ENCODE measurements at regions not wholly inside any gene's neighbourhood (a gene's known extent, or its start where the extent isn't known, plus 50 kb on each side); places are given as distances from the start of the nearest gene placed in this dataset.

GRCh38 chr9:95605816-95606488, 89.2 kb upstream of the PTCH1 start:
- WGBS (ENCODE audit: insufficient coverage), result 85% methylated on average over 5 of the region's 10 CpGs
- Mint-ChIP-seq H3K36me3 (no peaks in the 10 kb centered on the region), H3K27ac (no peak overlapping the region), H3K9me3 (peaks cover 0 to 15% (median 4%) of the 10 kb centered on the region in 7 donors), H3K4me3 (no peak overlapping the region), H3K4me1 (no peaks in the 10 kb centered on the region), H3K27me3 (ENCODE audit: low read depth in 3 of 3) (peaks cover 1 to 5% (median 3%) of the 10 kb centered on the region in 3 donors)
- Histone ChIP-seq H3K9ac (ENCODE audit: insufficient read depth, low read length, poor library complexity, severe bottlenecking) (no peak overlapping the region), H3K36me3 (replicated peaks in 1 of 2; ENCODE audit: control insufficient read depth in 1 of 2, insufficient read depth in 2 of 2, low read length in 2 of 2) (no peaks in the 10 kb centered on the region), H3K27ac (ENCODE audit: low read depth in 1 of 2, low read length in 2 of 2) (no peak overlapping the region), H3K4me3 (replicated peaks in 1 of 3; ENCODE audit: low read depth in 2 of 3, low read length in 3 of 3) (no peak overlapping the region), H3K27me3 (ENCODE audit: control insufficient read depth in 2 of 2, insufficient read depth in 2 of 2, low read length in 2 of 2) (no peaks in the 10 kb centered on the region), H3K9me3 (replicated peaks in 1 of 2; ENCODE audit: control insufficient read depth in 1 of 2, insufficient read depth in 1 of 2, low read length in 2 of 2) (no peaks in the 10 kb centered on the region), H4K20me1 (ENCODE audit: insufficient read depth, low read length) (no peaks in the 10 kb centered on the region), H2AFZ (ENCODE audit: insufficient read depth, low read depth, low read length, poor library complexity, severe bottlenecking) (no peak overlapping the region), H3K4me2 (replicated peaks; ENCODE audit: extremely low read depth, low read length, poor library complexity, severe bottlenecking) (no peak overlapping the region), H3K79me2 (ENCODE audit: insufficient read depth, low read length) (no peaks in the 10 kb centered on the region), H3K4me1 (ENCODE audit: control insufficient read depth in 1 of 2, insufficient read depth in 2 of 2, low read length in 2 of 2) (no peaks in the 10 kb centered on the region)
- TF ChIP-seq, protein P1, sequence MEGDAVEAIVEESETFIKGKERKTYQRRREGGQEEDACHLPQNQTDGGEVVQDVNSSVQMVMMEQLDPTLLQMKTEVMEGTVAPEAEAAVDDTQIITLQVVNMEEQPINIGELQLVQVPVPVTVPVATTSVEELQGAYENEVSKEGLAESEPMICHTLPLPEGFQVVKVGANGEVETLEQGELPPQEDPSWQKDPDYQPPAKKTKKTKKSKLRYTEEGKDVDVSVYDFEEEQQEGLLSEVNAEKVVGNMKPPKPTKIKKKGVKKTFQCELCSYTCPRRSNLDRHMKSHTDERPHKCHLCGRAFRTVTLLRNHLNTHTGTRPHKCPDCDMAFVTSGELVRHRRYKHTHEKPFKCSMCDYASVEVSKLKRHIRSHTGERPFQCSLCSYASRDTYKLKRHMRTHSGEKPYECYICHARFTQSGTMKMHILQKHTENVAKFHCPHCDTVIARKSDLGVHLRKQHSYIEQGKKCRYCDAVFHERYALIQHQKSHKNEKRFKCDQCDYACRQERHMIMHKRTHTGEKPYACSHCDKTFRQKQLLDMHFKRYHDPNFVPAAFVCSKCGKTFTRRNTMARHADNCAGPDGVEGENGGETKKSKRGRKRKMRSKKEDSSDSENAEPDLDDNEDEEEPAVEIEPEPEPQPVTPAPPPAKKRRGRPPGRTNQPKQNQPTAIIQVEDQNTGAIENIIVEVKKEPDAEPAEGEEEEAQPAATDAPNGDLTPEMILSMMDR (IDR thresholded peaks at IDR 0.05), result no peak
- intact Hi-C loops (cut with micrococcal nuclease), result no loop called here
- no peak for DNase-seq

GRCh38 chr9:95605101-95605500, 88.3 kb upstream of the PTCH1 start:
- no peaks in the 10 kb centered on the region for H3K4me1 Mint-ChIP-seq
- H3K9me3 ChIP-seq (replicated peaks in 1 of 2; ENCODE audit: control insufficient read depth in 1 of 2, insufficient read depth in 1 of 2, low read length in 2 of 2), result no peaks in the 10 kb centered on the region
- H3K4me3 Mint-ChIP-seq, result no peak overlapping the region
- H3K27me3 ChIP-seq (ENCODE audit: control insufficient read depth in 2 of 2, insufficient read depth in 2 of 2, low read length in 2 of 2), result no peaks in the 10 kb centered on the region
- no peaks in the 10 kb centered on the region for H3K36me3 ChIP-seq (replicated peaks in 1 of 2; ENCODE audit: control insufficient read depth in 1 of 2, insufficient read depth in 2 of 2, low read length in 2 of 2)
- no peak overlapping the region for H3K27ac ChIP-seq (ENCODE audit: low read depth in 1 of 2, low read length in 2 of 2)
- H3K27ac Mint-ChIP-seq, result no peak overlapping the region
- no peak overlapping the region for H3K4me2 ChIP-seq (replicated peaks; ENCODE audit: extremely low read depth, low read length, poor library complexity, severe bottlenecking)
- 98% methylated on average over 6 of the region's 6 CpGs for WGBS (ENCODE audit: insufficient coverage)
- H3K9ac ChIP-seq (ENCODE audit: insufficient read depth, low read length, poor library complexity, severe bottlenecking), result no peak overlapping the region
- no peak for DNase-seq
- TF ChIP-seq, protein P1 (IDR thresholded peaks at IDR 0.05), result no peak
- no peak overlapping the region for H3K4me3 ChIP-seq (replicated peaks in 1 of 3; ENCODE audit: low read depth in 2 of 3, low read length in 3 of 3)
- no peak overlapping the region for H2AFZ ChIP-seq (ENCODE audit: insufficient read depth, low read depth, low read length, poor library complexity, severe bottlenecking)
- H4K20me1 ChIP-seq (ENCODE audit: insufficient read depth, low read length), result no peaks in the 10 kb centered on the region
- H3K9me3 Mint-ChIP-seq, result peaks cover 0 to 19% (median 4%) of the 10 kb centered on the region in 7 donors
- H3K4me1 ChIP-seq (ENCODE audit: control insufficient read depth in 1 of 2, insufficient read depth in 2 of 2, low read length in 2 of 2), result no peaks in the 10 kb centered on the region
- peaks cover 1 to 5% (median 5%) of the 10 kb centered on the region in 3 donors for H3K27me3 Mint-ChIP-seq (ENCODE audit: low read depth in 3 of 3)
- H3K79me2 ChIP-seq (ENCODE audit: insufficient read depth, low read length), result no peaks in the 10 kb centered on the region
- intact Hi-C loops (cut with micrococcal nuclease), result no loop called here
- H3K36me3 Mint-ChIP-seq, result no peaks in the 10 kb centered on the region
